ENCODE measurements at regions not wholly inside any gene's neighbourhood (a gene's known extent, or its start where the extent isn't known, plus 50 kb on each side); places are given as distances from the start of the nearest gene placed in this dataset.

DNA sequence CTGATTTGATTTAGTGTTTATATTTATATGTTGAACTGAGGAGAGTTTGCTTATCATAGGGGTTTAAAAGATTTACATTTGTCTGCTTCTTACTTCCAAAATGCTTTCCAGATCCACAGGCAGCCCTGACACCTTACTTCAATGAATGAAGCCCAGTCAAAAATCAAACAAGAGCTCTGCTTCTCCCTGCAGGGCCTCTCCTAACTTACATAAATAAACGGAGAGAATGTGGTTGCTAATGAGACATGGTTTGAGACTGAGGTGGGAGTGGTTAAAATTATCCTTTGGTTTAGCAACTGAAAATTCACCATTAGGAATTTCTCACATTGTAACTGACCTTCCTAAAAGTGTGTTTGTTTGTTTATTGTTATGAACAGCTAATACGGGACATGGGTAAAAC is 612.3 kb upstream of the FANCL start:
- Histone ChIP-seq H3K4me2 (ENCODE audit: control insufficient read depth, insufficient read depth) (no peak overlapping the region), H3K9me3 (replicated peaks; ENCODE audit: control insufficient read depth, insufficient read depth, low read length) (no peaks in the 10 kb centered on the region), H3K79me2 (ENCODE audit: control insufficient read depth, insufficient read depth, low read length) (no peaks in the 10 kb centered on the region), H3K4me1 (ENCODE audit: control insufficient read depth, insufficient read depth, low read length) (no peaks in the 10 kb centered on the region), H3K27me3 (replicated peaks in 1 of 2; ENCODE audit: control insufficient read depth in 2 of 2, insufficient read depth in 2 of 2, low read length in 1 of 2) (no peaks in the 10 kb centered on the region), H2AFZ (ENCODE audit: control insufficient read depth, low read depth, low read length) (no peak overlapping the region), H3K4me3 (no peak overlapping the region), H3K9ac (ENCODE audit: control insufficient read depth, insufficient read depth, low read length) (no peak overlapping the region), H3K27ac (ENCODE audit: control insufficient read depth, insufficient read depth) (no peak overlapping the region), H3K36me3 (ENCODE audit: control insufficient read depth in 2 of 2, insufficient read depth in 2 of 2, low read length in 1 of 2) (no peaks in the 10 kb centered on the region), H4K20me1 (ENCODE audit: control insufficient read depth, insufficient read depth) (no peaks in the 10 kb centered on the region)
- RAD21 ChIA-PET (ENCODE audit: unreplicated experiment): interaction anchor here (0.6 kb wide), 1 partner anchor 729 kb away, joined by 3 read pairs; no protein-coding TSS in a partner anchor
- BruUV-seq (replicated peaks): no TSS peak
- CTCF ChIA-PET: no interaction called here
- SMC1A ChIA-PET (ENCODE audit: uncharacterized antibody, unreplicated experiment): no interaction called here
- DNase-seq (ENCODE audit: low read depth, low spot score) (no peak), FAIRE-seq (no peak), ATAC-seq (no peak)
- intact Hi-C loops (cut with micrococcal nuclease; ENCODE audit: unreplicated experiment): no loop called here
- TF ChIP-seq TCF12 (IDR thresholded peaks at IDR 0.05; ENCODE audit: low read depth, low read length) (no peak), POLR2A (IDR thresholded peaks at IDR 0.05; ENCODE audit: low read depth, low read length) (no peak), CHD1 (IDR thresholded peaks at IDR 0.05; ENCODE audit: low read depth, low read length) (no peak), EED (IDR thresholded peaks at IDR 0.05; ENCODE audit: low read depth) (no peak), PML (IDR thresholded peaks at IDR 0.05; ENCODE audit: low read length) (no peak)
- TF ChIP-seq, protein P1, sequence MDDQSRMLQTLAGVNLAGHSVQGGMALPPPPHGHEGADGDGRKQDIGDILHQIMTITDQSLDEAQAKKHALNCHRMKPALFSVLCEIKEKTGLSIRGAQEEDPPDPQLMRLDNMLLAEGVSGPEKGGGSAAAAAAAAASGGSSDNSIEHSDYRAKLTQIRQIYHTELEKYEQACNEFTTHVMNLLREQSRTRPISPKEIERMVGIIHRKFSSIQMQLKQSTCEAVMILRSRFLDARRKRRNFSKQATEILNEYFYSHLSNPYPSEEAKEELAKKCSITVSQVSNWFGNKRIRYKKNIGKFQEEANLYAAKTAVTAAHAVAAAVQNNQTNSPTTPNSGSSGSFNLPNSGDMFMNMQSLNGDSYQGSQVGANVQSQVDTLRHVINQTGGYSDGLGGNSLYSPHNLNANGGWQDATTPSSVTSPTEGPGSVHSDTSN (IDR thresholded peaks at IDR 0.05; ENCODE audit: insufficient replicate concordance, low read depth, low read length): no peak
- TF ChIP-seq, protein P2, sequence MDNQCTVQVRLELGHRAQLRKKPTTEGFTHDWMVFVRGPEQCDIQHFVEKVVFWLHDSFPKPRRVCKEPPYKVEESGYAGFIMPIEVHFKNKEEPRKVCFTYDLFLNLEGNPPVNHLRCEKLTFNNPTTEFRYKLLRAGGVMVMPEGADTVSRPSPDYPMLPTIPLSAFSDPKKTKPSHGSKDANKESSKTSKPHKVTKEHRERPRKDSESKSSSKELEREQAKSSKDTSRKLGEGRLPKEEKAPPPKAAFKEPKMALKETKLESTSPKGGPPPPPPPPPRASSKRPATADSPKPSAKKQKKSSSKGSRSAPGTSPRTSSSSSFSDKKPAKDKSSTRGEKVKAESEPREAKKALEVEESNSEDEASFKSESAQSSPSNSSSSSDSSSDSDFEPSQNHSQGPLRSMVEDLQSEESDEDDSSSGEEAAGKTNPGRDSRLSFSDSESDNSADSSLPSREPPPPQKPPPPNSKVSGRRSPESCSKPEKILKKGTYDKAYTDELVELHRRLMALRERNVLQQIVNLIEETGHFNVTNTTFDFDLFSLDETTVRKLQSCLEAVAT (IDR thresholded peaks at IDR 0.05): no peak
- POLR2A ChIA-PET: no interaction called here
- WGBS (ENCODE audit: insufficient coverage, insufficient replicate concordance, low lambda C conversion rate, missing lambda C conversion rate): 47% methylated on average over 2 of the region's 2 CpGs
- in situ Hi-C loops (cut with MboI): no loop called here

DNA sequence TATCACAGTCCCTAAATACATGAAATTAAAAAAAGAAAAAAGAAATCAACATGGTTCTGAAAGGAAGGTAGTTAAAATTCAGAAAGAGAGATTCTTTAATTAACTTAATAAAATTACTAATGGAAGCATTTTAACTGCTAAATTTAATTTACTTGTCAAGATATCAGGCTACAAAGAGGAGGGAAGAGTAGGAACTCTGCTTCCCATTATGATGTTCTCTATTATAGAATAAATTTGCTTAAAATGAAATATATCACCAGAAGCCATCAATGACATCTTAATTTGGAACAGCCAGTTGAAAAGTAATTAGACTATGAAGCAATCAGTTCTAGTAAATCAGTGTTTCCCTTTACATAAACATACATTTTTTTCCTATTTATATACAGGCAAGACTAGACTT is 611.8 kb upstream of the FANCL start:
- CTCF ChIA-PET: no interaction called here
- no peak for ATAC-seq
- TF ChIP-seq SMAD5 (IDR thresholded peaks at IDR 0.05; ENCODE audit: low read depth) (no peak), ASH2L (IDR thresholded peaks at IDR 0.05; ENCODE audit: borderline replicate concordance, low read depth) (no peak), BHLHE40 (IDR thresholded peaks at IDR 0.05; ENCODE audit: borderline replicate concordance in 1 of 2, low read depth in 2 of 2, low read length in 1 of 2) (no peak), USF2 (IDR thresholded peaks at IDR 0.05; ENCODE audit: borderline replicate concordance, low read depth, low read length) (no peak)
- TF ChIP-seq, protein P3, sequence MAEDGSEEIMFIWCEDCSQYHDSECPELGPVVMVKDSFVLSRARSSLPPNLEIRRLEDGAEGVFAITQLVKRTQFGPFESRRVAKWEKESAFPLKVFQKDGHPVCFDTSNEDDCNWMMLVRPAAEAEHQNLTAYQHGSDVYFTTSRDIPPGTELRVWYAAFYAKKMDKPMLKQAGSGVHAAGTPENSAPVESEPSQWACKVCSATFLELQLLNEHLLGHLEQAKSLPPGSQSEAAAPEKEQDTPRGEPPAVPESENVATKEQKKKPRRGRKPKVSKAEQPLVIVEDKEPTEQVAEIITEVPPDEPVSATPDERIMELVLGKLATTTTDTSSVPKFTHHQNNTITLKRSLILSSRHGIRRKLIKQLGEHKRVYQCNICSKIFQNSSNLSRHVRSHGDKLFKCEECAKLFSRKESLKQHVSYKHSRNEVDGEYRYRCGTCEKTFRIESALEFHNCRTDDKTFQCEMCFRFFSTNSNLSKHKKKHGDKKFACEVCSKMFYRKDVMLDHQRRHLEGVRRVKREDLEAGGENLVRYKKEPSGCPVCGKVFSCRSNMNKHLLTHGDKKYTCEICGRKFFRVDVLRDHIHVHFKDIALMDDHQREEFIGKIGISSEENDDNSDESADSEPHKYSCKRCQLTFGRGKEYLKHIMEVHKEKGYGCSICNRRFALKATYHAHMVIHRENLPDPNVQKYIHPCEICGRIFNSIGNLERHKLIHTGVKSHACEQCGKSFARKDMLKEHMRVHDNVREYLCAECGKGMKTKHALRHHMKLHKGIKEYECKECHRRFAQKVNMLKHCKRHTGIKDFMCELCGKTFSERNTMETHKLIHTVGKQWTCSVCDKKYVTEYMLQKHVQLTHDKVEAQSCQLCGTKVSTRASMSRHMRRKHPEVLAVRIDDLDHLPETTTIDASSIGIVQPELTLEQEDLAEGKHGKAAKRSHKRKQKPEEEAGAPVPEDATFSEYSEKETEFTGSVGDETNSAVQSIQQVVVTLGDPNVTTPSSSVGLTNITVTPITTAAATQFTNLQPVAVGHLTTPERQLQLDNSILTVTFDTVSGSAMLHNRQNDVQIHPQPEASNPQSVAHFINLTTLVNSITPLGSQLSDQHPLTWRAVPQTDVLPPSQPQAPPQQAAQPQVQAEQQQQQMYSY (CRISPR knock-in tag; IDR thresholded peaks at IDR 0.05): no peak

More for the DNA sequence above, 611.8 kb upstream of the FANCL start:
- Histone ChIP-seq H3K27ac (ENCODE audit: control insufficient read depth, insufficient read depth) (no peak overlapping the region), H3K4me2 (ENCODE audit: control insufficient read depth, insufficient read depth) (no peak overlapping the region), H3K27me3 (replicated peaks in 1 of 2; ENCODE audit: control insufficient read depth in 2 of 2, insufficient read depth in 2 of 2, low read length in 1 of 2) (no peaks in the 10 kb centered on the region), H4K20me1 (ENCODE audit: control insufficient read depth, insufficient read depth) (no peaks in the 10 kb centered on the region), H3K36me3 (ENCODE audit: control insufficient read depth in 2 of 2, insufficient read depth in 2 of 2, low read length in 1 of 2) (no peaks in the 10 kb centered on the region), H3K79me2 (ENCODE audit: control insufficient read depth, insufficient read depth, low read length) (no peaks in the 10 kb centered on the region), H3K9ac (ENCODE audit: control insufficient read depth, insufficient read depth, low read length) (no peak overlapping the region), H3K9me3 (replicated peaks; ENCODE audit: control insufficient read depth, insufficient read depth, low read length) (no peaks in the 10 kb centered on the region), H3K4me3 (no peak overlapping the region), H3K4me1 (ENCODE audit: control insufficient read depth, insufficient read depth, low read length) (no peaks in the 10 kb centered on the region), H2AFZ (ENCODE audit: control insufficient read depth, low read depth, low read length) (no peak overlapping the region)
- DNase-seq (ENCODE audit: low read depth, low spot score) (no peak), FAIRE-seq (no peak)
- ChIA-PET POLR2A (no interaction called here), SMC1A (ENCODE audit: uncharacterized antibody, unreplicated experiment) (no interaction called here), RAD21 (ENCODE audit: unreplicated experiment) (no interaction called here)
- no TSS peak for BruUV-seq (replicated peaks)
- in situ Hi-C loops (cut with MboI) (no loop called here), intact Hi-C loops (cut with micrococcal nuclease; ENCODE audit: unreplicated experiment) (no loop called here)

Data from GM12878 (cell line).